WTC11 (cell line): ENCODE measurements at regions not wholly inside any gene's neighbourhood (a gene's known extent, or its start where the extent isn't known, plus 50 kb on each side); places are given as distances from the start of the nearest gene placed in this dataset.

Experiments used
- ATAC-seq: fragments of 200-7000 bp; cut with Tn5 transposase; 2 replicates; pipeline ENCODE4 v1.10.0; 2021; ENCODE audit warnings: mild to moderate bottlenecking, moderate library complexity
- CTCF ChIA-PET: fragments of 300-600 bp; sonication (Branson Sonifier 250); formaldehyde crosslinking; loops from one replicate; lab custom pipeline; 2021; ENCODE audit warnings: antibody characterized with exemption; lab: Charles Lee
- POLR2A ChIA-PET: fragments of 350-600 bp; sonication (Branson Sonifier 250); formaldehyde crosslinking; loops from one replicate; lab custom pipeline; 2021; ENCODE audit warnings: antibody characterized with exemption; lab: Charles Lee
- DNase-seq: peaks from one replicate; pipeline ENCODE4 v3.0.0; 2021; ENCODE audit warnings: low spot score
- H3K27ac Mint-ChIP-seq: 2 replicates; pipeline ENCODE4 v1.8.0; 2021; ENCODE audit warnings: mixed read lengths
- H3K27me3 Mint-ChIP-seq: 2 replicates; pipeline ENCODE4 v1.8.0; 2021; ENCODE audit warnings: low read depth, mild to moderate bottlenecking, moderate library complexity, mixed read lengths
- H3K36me3 Mint-ChIP-seq: 2 replicates; pipeline ENCODE4 v1.8.0; 2021; ENCODE audit warnings: mixed read lengths
- H3K4me1 Mint-ChIP-seq: 2 replicates; pipeline ENCODE4 v1.8.0; 2022; ENCODE audit warnings: mixed read lengths
- H3K4me3 Mint-ChIP-seq: 2 replicates; pipeline ENCODE4 v1.8.0; 2021; ENCODE audit warnings: mild to moderate bottlenecking, moderate library complexity, mixed read lengths
- H3K9me3 Mint-ChIP-seq: 2 replicates; pipeline ENCODE4 v1.8.0; 2021; ENCODE audit warnings: mixed read lengths
- CREM ChIP-seq: sonication (generic); formaldehyde crosslinking; IDR thresholded peaks from 2 replicates; pipeline ENCODE4 v1.8.1; 2022; ENCODE audit warnings: mild to moderate bottlenecking, missing genetic modification reagents, moderate library complexity
- ETV6 ChIP-seq: sonication (generic); formaldehyde crosslinking; IDR thresholded peaks from 2 replicates; pipeline ENCODE4 v1.8.1; 2022; ENCODE audit warnings: mild to moderate bottlenecking, missing genetic modification reagents
- GTF2I ChIP-seq: fragments of 250-450 bp; sonication (Bioruptor Pico); conservative IDR thresholded peaks from 2 replicates; pipeline ENCODE4 v1.4.0; 2021; ENCODE audit warnings: mild to moderate bottlenecking
- HMGA2 ChIP-seq: fragments of 250-450 bp; sonication (Bioruptor Pico); IDR thresholded peaks from 2 replicates; pipeline ENCODE4 v1.4.0; 2021; ENCODE audit warnings: mild to moderate bottlenecking, moderate library complexity
- NFE2L1 ChIP-seq: sonication (generic); formaldehyde crosslinking; IDR thresholded peaks from 2 replicates; pipeline ENCODE4 v1.8.1; 2023; ENCODE audit warnings: missing genetic modification reagents
- NFYB ChIP-seq: sonication (generic); formaldehyde crosslinking; conservative IDR thresholded peaks from 2 replicates; pipeline ENCODE4 v1.8.0; 2022; ENCODE audit warnings: low read depth, missing genetic modification reagents
- NR1H2 ChIP-seq: sonication (generic); formaldehyde crosslinking; IDR thresholded peaks from 2 replicates; pipeline ENCODE4 v1.9.0; 2021; ENCODE audit warnings: mild to moderate bottlenecking, moderate library complexity, missing genetic modification reagents
- OVOL2 ChIP-seq: fragments of 250-450 bp; sonication (Bioruptor Pico); IDR thresholded peaks from 2 replicates; pipeline ENCODE4 v1.9.0; 2021; ENCODE audit warnings: mild to moderate bottlenecking, borderline replicate concordance
- ZBTB21 ChIP-seq: sonication (generic); formaldehyde crosslinking; IDR thresholded peaks from 2 replicates; pipeline ENCODE4 v1.8.1; 2023; ENCODE audit warnings: mild to moderate bottlenecking, missing genetic modification reagents, borderline replicate concordance
- ZNF121 ChIP-seq: sonication (generic); formaldehyde crosslinking; IDR thresholded peaks from 2 replicates; pipeline ENCODE4 v1.8.0; 2023; ENCODE audit warnings: missing genetic modification reagents
- TF ChIP-seq, protein P1 (sequence below): sonication (generic); formaldehyde crosslinking; IDR thresholded peaks from 2 replicates; pipeline ENCODE4 v1.8.1; 2023; ENCODE audit warnings: mild to moderate bottlenecking, missing genetic modification reagents, moderate library complexity
- TF ChIP-seq, protein P2 (sequence below): sonication (generic); formaldehyde crosslinking; IDR thresholded peaks from 2 replicates; pipeline ENCODE4 v1.8.1; 2023; ENCODE audit warnings: mild to moderate bottlenecking, missing genetic modification reagents
- TF ChIP-seq, protein P3 (sequence below): sonication (generic); formaldehyde crosslinking; IDR thresholded peaks from 2 replicates; pipeline ENCODE4 v1.8.1; 2022; ENCODE audit warnings: mild to moderate bottlenecking, moderate library complexity, missing genetic modification reagents
- TF ChIP-seq, protein P4 (sequence below): sonication (generic); formaldehyde crosslinking; IDR thresholded peaks from 2 replicates; pipeline ENCODE4 v1.8.0; 2022; ENCODE audit warnings: mild to moderate bottlenecking, missing genetic modification reagents
- TF ChIP-seq, protein P5 (sequence below): fragments of 250-450 bp; sonication (Bioruptor Pico); IDR thresholded peaks from 2 replicates; pipeline ENCODE4 v1.9.0; 2021; ENCODE audit warnings: mild to moderate bottlenecking, borderline replicate concordance
- TF ChIP-seq, protein P6 (sequence below): fragments of 200-600 bp; IDR thresholded peaks from 2 replicates; pipeline ENCODE4 v1.8.0; 2022; ENCODE audit warnings: antibody characterized with exemption
- TF ChIP-seq, protein P7 (sequence below): sonication (generic); formaldehyde crosslinking; IDR thresholded peaks from 2 replicates; pipeline ENCODE4 v1.8.0; 2023; ENCODE audit warnings: missing genetic modification reagents

DNA sequence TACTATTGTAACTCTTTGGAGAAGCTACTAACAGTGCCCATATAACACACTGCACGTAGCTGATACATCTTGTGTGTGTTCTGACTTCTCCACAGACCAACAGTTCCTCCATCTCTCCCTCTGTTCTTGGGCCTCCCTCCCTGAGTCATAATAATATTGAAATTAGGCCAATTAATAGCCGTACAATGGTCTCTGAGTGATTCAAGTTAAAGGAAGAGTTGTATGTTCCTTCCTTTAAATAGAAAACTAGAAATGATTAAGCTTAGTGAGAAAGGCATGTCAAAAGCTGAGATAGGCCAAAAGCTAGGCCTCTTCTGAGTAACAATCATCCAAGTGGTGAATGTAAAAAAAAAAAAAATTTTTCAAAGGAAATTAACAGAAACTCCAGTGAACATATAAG lies 828.4 kb upstream of the CHAC2 start:
- DNase-seq (no peak), ATAC-seq (no peak)
- ChIA-PET CTCF (no interaction called here), POLR2A (no interaction called here)
- Mint-ChIP-seq H3K36me3 (peaks cover 13% of the 10 kb centered on the region), H3K9me3 (peaks cover 17% of the 10 kb centered on the region), H3K27ac (no peak overlapping the region), H3K4me3 (no peak overlapping the region), H3K4me1 (no peaks in the 10 kb centered on the region), H3K27me3 (no peaks in the 10 kb centered on the region; the same call in 1 of the 2 replicates)
- TF ChIP-seq, protein P1, sequence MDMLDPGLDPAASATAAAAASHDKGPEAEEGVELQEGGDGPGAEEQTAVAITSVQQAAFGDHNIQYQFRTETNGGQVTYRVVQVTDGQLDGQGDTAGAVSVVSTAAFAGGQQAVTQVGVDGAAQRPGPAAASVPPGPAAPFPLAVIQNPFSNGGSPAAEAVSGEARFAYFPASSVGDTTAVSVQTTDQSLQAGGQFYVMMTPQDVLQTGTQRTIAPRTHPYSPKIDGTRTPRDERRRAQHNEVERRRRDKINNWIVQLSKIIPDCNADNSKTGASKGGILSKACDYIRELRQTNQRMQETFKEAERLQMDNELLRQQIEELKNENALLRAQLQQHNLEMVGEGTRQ (CRISPR knock-in tag): no peak
- TF ChIP-seq, protein P2, sequence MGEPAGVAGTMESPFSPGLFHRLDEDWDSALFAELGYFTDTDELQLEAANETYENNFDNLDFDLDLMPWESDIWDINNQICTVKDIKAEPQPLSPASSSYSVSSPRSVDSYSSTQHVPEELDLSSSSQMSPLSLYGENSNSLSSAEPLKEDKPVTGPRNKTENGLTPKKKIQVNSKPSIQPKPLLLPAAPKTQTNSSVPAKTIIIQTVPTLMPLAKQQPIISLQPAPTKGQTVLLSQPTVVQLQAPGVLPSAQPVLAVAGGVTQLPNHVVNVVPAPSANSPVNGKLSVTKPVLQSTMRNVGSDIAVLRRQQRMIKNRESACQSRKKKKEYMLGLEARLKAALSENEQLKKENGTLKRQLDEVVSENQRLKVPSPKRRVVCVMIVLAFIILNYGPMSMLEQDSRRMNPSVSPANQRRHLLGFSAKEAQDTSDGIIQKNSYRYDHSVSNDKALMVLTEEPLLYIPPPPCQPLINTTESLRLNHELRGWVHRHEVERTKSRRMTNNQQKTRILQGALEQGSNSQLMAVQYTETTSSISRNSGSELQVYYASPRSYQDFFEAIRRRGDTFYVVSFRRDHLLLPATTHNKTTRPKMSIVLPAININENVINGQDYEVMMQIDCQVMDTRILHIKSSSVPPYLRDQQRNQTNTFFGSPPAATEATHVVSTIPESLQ (CRISPR knock-in tag): no peak
- TF ChIP-seq CREM (CRISPR knock-in tag) (no peak), NFYB (CRISPR knock-in tag) (no peak), NFE2L1 (CRISPR knock-in tag) (no peak), NR1H2 (CRISPR knock-in tag) (no peak), GTF2I (CRISPR knock-in tag) (no peak), ZNF121 (CRISPR knock-in tag) (no peak), ZBTB21 (no peak), OVOL2 (CRISPR knock-in tag) (no peak), ETV6 (no peak), HMGA2 (no peak)
- TF ChIP-seq, protein P3, sequence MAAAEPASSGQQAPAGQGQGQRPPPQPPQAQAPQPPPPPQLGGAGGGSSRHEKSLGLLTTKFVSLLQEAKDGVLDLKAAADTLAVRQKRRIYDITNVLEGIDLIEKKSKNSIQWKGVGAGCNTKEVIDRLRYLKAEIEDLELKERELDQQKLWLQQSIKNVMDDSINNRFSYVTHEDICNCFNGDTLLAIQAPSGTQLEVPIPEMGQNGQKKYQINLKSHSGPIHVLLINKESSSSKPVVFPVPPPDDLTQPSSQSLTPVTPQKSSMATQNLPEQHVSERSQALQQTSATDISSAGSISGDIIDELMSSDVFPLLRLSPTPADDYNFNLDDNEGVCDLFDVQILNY (CRISPR knock-in tag): no peak
- TF ChIP-seq, protein P4, sequence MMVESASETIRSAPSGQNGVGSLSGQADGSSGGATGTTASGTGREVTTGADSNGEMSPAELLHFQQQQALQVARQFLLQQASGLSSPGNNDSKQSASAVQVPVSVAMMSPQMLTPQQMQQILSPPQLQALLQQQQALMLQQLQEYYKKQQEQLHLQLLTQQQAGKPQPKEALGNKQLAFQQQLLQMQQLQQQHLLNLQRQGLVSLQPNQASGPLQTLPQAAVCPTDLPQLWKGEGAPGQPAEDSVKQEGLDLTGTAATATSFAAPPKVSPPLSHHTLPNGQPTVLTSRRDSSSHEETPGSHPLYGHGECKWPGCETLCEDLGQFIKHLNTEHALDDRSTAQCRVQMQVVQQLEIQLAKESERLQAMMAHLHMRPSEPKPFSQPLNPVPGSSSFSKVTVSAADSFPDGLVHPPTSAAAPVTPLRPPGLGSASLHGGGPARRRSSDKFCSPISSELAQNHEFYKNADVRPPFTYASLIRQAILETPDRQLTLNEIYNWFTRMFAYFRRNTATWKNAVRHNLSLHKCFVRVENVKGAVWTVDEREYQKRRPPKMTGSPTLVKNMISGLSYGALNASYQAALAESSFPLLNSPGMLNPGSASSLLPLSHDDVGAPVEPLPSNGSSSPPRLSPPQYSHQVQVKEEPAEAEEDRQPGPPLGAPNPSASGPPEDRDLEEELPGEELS (CRISPR knock-in tag): no peak
- TF ChIP-seq, protein P5, sequence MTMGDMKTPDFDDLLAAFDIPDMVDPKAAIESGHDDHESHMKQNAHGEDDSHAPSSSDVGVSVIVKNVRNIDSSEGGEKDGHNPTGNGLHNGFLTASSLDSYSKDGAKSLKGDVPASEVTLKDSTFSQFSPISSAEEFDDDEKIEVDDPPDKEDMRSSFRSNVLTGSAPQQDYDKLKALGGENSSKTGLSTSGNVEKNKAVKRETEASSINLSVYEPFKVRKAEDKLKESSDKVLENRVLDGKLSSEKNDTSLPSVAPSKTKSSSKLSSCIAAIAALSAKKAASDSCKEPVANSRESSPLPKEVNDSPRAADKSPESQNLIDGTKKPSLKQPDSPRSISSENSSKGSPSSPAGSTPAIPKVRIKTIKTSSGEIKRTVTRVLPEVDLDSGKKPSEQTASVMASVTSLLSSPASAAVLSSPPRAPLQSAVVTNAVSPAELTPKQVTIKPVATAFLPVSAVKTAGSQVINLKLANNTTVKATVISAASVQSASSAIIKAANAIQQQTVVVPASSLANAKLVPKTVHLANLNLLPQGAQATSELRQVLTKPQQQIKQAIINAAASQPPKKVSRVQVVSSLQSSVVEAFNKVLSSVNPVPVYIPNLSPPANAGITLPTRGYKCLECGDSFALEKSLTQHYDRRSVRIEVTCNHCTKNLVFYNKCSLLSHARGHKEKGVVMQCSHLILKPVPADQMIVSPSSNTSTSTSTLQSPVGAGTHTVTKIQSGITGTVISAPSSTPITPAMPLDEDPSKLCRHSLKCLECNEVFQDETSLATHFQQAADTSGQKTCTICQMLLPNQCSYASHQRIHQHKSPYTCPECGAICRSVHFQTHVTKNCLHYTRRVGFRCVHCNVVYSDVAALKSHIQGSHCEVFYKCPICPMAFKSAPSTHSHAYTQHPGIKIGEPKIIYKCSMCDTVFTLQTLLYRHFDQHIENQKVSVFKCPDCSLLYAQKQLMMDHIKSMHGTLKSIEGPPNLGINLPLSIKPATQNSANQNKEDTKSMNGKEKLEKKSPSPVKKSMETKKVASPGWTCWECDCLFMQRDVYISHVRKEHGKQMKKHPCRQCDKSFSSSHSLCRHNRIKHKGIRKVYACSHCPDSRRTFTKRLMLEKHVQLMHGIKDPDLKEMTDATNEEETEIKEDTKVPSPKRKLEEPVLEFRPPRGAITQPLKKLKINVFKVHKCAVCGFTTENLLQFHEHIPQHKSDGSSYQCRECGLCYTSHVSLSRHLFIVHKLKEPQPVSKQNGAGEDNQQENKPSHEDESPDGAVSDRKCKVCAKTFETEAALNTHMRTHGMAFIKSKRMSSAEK (CRISPR knock-in tag): no peak
- TF ChIP-seq, protein P6, sequence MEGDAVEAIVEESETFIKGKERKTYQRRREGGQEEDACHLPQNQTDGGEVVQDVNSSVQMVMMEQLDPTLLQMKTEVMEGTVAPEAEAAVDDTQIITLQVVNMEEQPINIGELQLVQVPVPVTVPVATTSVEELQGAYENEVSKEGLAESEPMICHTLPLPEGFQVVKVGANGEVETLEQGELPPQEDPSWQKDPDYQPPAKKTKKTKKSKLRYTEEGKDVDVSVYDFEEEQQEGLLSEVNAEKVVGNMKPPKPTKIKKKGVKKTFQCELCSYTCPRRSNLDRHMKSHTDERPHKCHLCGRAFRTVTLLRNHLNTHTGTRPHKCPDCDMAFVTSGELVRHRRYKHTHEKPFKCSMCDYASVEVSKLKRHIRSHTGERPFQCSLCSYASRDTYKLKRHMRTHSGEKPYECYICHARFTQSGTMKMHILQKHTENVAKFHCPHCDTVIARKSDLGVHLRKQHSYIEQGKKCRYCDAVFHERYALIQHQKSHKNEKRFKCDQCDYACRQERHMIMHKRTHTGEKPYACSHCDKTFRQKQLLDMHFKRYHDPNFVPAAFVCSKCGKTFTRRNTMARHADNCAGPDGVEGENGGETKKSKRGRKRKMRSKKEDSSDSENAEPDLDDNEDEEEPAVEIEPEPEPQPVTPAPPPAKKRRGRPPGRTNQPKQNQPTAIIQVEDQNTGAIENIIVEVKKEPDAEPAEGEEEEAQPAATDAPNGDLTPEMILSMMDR: no peak
- TF ChIP-seq, protein P7, sequence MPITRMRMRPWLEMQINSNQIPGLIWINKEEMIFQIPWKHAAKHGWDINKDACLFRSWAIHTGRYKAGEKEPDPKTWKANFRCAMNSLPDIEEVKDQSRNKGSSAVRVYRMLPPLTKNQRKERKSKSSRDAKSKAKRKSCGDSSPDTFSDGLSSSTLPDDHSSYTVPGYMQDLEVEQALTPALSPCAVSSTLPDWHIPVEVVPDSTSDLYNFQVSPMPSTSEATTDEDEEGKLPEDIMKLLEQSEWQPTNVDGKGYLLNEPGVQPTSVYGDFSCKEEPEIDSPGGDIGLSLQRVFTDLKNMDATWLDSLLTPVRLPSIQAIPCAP: no peak
